ENCODE measurements at regions not wholly inside any gene's neighbourhood (a gene's known extent, or its start where the extent isn't known, plus 50 kb on each side); places are given as distances from the start of the nearest gene placed in this dataset.

DNA sequence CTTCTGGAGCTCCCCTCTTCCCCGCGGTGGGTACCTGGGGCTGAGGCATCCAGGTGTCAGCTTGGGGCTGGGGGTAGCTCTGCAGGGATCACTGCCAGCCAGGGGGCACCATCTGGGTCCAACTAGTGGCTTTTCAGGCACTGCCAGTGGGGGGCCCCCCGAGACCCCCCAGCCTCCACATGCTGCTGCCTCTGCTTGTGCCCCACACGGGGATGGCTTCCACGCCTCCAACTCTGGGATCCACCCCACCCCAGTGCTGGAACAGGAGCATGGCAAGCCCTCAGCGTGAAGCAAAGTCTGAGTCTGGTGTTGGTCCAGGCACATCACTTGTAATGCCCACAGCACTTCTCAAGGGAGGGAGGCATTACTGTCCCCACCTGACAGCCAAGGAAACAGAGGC lies 260.5 kb upstream of the MVB12B start:
- TF ChIP-seq, protein P1, sequence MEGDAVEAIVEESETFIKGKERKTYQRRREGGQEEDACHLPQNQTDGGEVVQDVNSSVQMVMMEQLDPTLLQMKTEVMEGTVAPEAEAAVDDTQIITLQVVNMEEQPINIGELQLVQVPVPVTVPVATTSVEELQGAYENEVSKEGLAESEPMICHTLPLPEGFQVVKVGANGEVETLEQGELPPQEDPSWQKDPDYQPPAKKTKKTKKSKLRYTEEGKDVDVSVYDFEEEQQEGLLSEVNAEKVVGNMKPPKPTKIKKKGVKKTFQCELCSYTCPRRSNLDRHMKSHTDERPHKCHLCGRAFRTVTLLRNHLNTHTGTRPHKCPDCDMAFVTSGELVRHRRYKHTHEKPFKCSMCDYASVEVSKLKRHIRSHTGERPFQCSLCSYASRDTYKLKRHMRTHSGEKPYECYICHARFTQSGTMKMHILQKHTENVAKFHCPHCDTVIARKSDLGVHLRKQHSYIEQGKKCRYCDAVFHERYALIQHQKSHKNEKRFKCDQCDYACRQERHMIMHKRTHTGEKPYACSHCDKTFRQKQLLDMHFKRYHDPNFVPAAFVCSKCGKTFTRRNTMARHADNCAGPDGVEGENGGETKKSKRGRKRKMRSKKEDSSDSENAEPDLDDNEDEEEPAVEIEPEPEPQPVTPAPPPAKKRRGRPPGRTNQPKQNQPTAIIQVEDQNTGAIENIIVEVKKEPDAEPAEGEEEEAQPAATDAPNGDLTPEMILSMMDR (optimal IDR thresholded peaks at IDR 0.05 in 1 of 3, IDR thresholded peaks at IDR 0.05 in 1 of 3, conservative IDR thresholded peaks at IDR 0.05 in 1 of 3; ENCODE audit: extremely low read depth in 1 of 3, insufficient read depth in 2 of 3, low read length in 3 of 3) = no peak
- TF ChIP-seq EZH2 (IDR thresholded peaks at IDR 0.05; ENCODE audit: low read length) = no peak
